Pancreas (tissue), 10 donors: ENCODE measurements at regions not wholly inside any gene's neighbourhood (a gene's known extent, or its start where the extent isn't known, plus 50 kb on each side); places are given as distances from the start of the nearest gene placed in this dataset.

Source experiments
- ATAC-seq, 4 donors: fragments of 200-7000 bp; cut with Tn5 transposase; one replicate each; pipeline versions ENCODE4 v1.8.0 to v1.9.1; 2020; ENCODE audit warnings: mild to moderate bottlenecking in 4 of 4, moderate library complexity in 4 of 4
- DNase-seq, 6 donors: peaks; one replicate each; pipeline ENCODE4 v3.0.0-alpha.2; 2020
- FAIRE-seq: peaks from 2 replicates; lab custom pipeline; 2012; peaks lifted over from hg19 to GRCh38; lab: Jason Lieb, UNC
- H3K27ac ChIP-seq, 4 donors: fragments of 200-600 bp; sonication (generic); 1 replicate in 3 of 4; 2 replicates in 1 of 4; pipeline versions ENCODE4 v1.5.0 to v1.8.0; 2020
- H3K27me3 ChIP-seq, 4 donors: fragments of 200-600 bp; one replicate each; pipeline ENCODE4 v1.8.0; 2021
- H3K36me3 ChIP-seq, 3 donors: fragments of 200-600 bp; sonication (generic) in 1 of 3; one replicate each; pipeline versions ENCODE4 v1.5.0 to v1.8.0; 2020 to 2021
- H3K4me1 ChIP-seq, 3 donors: fragments of 200-600 bp; one replicate each; pipeline ENCODE4 v1.8.0; 2021
- H3K4me3 ChIP-seq, 4 donors: fragments of 200-600 bp; sonication (generic) in 2 of 4; one replicate each; pipeline versions ENCODE4 v1.5.0 to v1.8.0; 2020 to 2021
- H3K9me3 ChIP-seq, 4 donors: fragments of 200-600 bp; one replicate each; pipeline ENCODE4 v1.8.0; 2021
- CTCF ChIP-seq, 4 donors: fragments of 200-600 bp; sonication (generic) in 3 of 4; IDR thresholded peaks; one replicate each; pipeline versions ENCODE4 v1.5.0 to v1.8.0; 2021; ENCODE audit warnings: antibody characterized with exemption in 4 of 4
- WGBS, 2 donors: extraction: QIAGEN DNeasy Blood & Tissue Kit; methylation state at CpG; one replicate each; pipeline ENCODE4 v1.1.7; 2013; 5-methylcytosine and 5-hydroxymethylcytosine counted together
- intact Hi-C, 3 donors: fragments of 100-400 bp; cut with DNase I; formaldehyde crosslinking; loops; one replicate each; pipeline versions ENCODE4 v1.11.1 to v1.14.2; 2022
- donor health status: healthy with polysubstance abuse.
- donor health status: DM: no; HTN: no; CAD: no; lungs with moderate emphysema.
- donor health status: DM: no; HTN: no; CAD: no.
- donor health status: control.
- donor health status: control.
- donor health status: Bipolar disorder and iron deficiency.
- donor health status: DM: yes; HTN: yes; CAD: no.
- donor health status: DM: no; HTN: no; CAD: no.
- donor health status: DM: no; HTN: no; CAD: no.
- donor health status: DM: yes; HTN: yes; CAD: no.

GRCh38 chr12:124111006-124111405 lies 138.0 kb downstream of the ZNF664 start:
- H3K36me3 ChIP-seq: no peaks in the 10 kb centered on the region
- DNase-seq (no peak), ATAC-seq (no peak), FAIRE-seq (no peak)
- H3K9me3 ChIP-seq: no peaks in the 10 kb centered on the region
- H3K4me1 ChIP-seq: no peaks in the 10 kb centered on the region
- no peak for TF ChIP-seq CTCF (IDR thresholded peaks at IDR 0.05)
- intact Hi-C loops: no loop called here
- WGBS, 2 donors: 75% methylated on average over 5 of the region's 5 CpGs
- H3K27me3 ChIP-seq: no peaks in the 10 kb centered on the region
- H3K27ac ChIP-seq: no peak overlapping the region
- H3K4me3 ChIP-seq: no peak overlapping the region

DNA sequence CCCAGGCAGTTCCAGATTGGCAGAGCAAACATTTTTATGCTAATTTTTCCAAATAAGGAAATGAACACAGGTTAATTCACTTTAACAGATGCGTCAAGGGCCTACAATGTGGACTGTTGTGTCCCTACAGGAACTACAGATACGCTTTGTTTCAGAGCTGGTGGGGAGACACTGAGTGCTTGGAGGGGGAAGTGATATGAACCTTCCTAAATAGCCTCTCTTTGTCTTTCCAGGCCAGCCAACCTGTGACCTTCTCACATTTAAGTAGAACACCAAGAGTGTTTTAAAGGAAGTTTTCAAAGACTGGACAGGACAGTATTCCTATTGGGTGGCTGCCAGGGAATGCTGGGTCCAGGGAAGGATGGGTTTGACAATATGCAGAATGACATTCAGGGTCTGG lies 141.3 kb downstream of the ZNF664 start:
- Histone ChIP-seq H3K9me3 (no peaks in the 10 kb centered on the region), H3K27me3 (no peaks in the 10 kb centered on the region), H3K4me1 (no peaks in the 10 kb centered on the region), H3K4me3 (no peak overlapping the region), H3K27ac (no peak overlapping the region), H3K36me3 (no peaks in the 10 kb centered on the region)
- intact Hi-C loops: no loop called here
- no peak for ATAC-seq
- WGBS, 2 donors: 91 to 93% methylated on average over 2 of the region's 2 CpGs
- FAIRE-seq: no peak
- no peak for DNase-seq
- no peak for TF ChIP-seq CTCF (IDR thresholded peaks at IDR 0.05)

DNA sequence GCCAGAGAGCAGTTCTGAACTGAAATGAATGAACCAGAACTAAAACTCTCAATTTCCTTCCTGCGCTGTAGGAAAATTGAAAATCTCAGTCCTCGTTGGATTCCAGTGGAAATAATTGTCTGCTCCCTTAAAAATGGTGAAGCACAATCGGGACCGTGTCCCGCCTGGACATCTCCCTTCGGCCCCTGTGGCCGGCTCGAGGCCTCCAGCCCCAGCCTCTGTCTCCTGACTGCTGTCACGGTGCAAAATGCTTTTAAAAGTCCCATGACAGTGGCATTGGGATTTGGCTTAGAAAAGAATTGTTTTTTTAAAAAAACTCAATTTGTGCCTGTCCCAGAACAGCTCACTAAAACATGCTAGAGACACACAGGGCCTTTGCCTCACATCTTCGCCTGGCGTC lies 142.5 kb downstream of the ZNF664 start:
- 89 to 92% methylated on average over 11 of the region's 11 CpGs for WGBS, 2 donors
- H3K4me1 ChIP-seq: no peaks in the 10 kb centered on the region
- H3K27me3 ChIP-seq: no peaks in the 10 kb centered on the region
- no peak for TF ChIP-seq CTCF (IDR thresholded peaks at IDR 0.05)
- intact Hi-C loops: no loop called here
- ATAC-seq (no peak), FAIRE-seq (no peak), DNase-seq (no peak)
- H3K27ac ChIP-seq: no peak overlapping the region
- no peaks in the 10 kb centered on the region for H3K36me3 ChIP-seq
- no peaks in the 10 kb centered on the region for H3K9me3 ChIP-seq
- no peak overlapping the region for H3K4me3 ChIP-seq

DNA sequence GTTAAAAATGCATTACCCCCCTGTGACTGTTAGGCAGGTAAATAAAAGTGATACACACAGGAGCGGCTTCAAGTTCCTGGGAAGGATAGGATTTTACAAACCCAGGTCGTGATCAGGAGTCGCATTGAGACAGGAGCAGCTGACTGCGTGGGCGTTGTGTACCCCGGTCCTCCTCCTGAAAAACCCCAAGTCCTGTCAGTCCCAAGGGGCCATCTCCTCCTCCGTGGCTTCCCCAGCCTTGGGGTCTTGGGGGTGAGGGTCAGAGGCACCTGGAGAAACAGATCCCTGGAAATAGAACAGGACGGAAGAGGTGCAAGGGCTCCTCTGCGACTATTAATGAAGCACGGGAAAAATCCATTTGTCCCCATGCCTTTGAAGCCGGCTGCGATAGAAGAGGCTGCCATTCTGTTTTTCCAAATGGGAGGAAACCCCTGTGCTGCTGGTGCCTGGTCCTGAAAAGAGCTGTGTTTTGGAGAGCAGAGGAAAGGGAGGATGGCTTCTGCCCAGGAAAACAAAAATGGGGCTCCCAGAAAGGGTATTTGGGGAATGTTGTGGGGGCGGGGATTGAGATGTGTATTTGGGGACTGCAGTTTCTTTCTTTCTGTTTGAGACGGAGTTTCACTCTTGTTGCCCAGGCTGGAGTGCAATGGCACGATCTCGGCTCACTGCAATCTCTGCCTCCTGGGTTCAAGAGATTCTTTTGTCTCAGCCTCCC lies 143.1 kb downstream of the ZNF664 start:
- no peak overlapping the region for H3K27ac ChIP-seq
- DNase-seq (no peak), FAIRE-seq (no peak), ATAC-seq (no peak)
- no peak for TF ChIP-seq CTCF (IDR thresholded peaks at IDR 0.05)
- no peaks in the 10 kb centered on the region for H3K4me1 ChIP-seq
- H3K27me3 ChIP-seq: no peaks in the 10 kb centered on the region
- no peaks in the 10 kb centered on the region for H3K36me3 ChIP-seq
- H3K9me3 ChIP-seq: no peaks in the 10 kb centered on the region
- 81 to 83% methylated on average over 16 of the region's 16 CpGs for WGBS, 2 donors
- intact Hi-C loops: no loop called here
- H3K4me3 ChIP-seq: no peak overlapping the region

GRCh38 chr12:124120739-124121138 lies 147.7 kb downstream of the ZNF664 start:
- 65 to 78% methylated on average over 6 of the region's 6 CpGs for WGBS, 2 donors
- intact Hi-C loops: no loop called here
- no peak overlapping the region for H3K4me3 ChIP-seq
- no peaks in the 10 kb centered on the region for H3K4me1 ChIP-seq
- no peak for FAIRE-seq
- H3K27me3 ChIP-seq: no peaks in the 10 kb centered on the region
- ATAC-seq: no peak
- H3K9me3 ChIP-seq: no peaks in the 10 kb centered on the region
- no peak for DNase-seq
- H3K27ac ChIP-seq: no peak overlapping the region
- TF ChIP-seq CTCF (IDR thresholded peaks at IDR 0.05): no peak
- H3K36me3 ChIP-seq: no peaks in the 10 kb centered on the region
